Endothelial cell of umbilical vein (primary cell): ENCODE measurements at regions not wholly inside any gene's neighbourhood (a gene's known extent, or its start where the extent isn't known, plus 50 kb on each side); places are given as distances from the start of the nearest gene placed in this dataset.

ENCODE experiments used
- BruUV-seq: library from RNA; stranded (reverse); fragments of 400-500 nt; replicated peaks from 2 replicates; lab custom pipeline; 2021; lab: Mats Ljungman, UMichigan
- CTCF ChIA-PET: fragments of 300-600, 350-600 bp; sonication (Branson Sonifier 250); formaldehyde crosslinking; loops from one replicate; lab custom pipeline; 2021; ENCODE audit warnings: antibody characterized with exemption, inconsistent platforms; lab: Charles Lee
- POLR2A ChIA-PET: fragments of 300-600, 350-600 bp; sonication (Branson Sonifier 250); formaldehyde crosslinking; loops from one replicate; lab custom pipeline; 2021; ENCODE audit warnings: antibody characterized with exemption, inconsistent platforms; lab: Charles Lee
- DNase-seq: peaks from one replicate; pipeline ENCODE4 v3.0.0-alpha.2; 2011; ENCODE audit warnings: low read depth, low spot score
- FAIRE-seq: peaks from 2 replicates; lab custom pipeline; 2011; peaks lifted over from hg19 to GRCh38; lab: Jason Lieb, UNC
- H2AFZ ChIP-seq: 2 replicates; pipeline ENCODE4 v1.6.0; 2012; ENCODE audit warnings: low read depth, low read length, control low read depth, inconsistent platforms
- H3K27ac ChIP-seq: 2 replicates; pipeline ENCODE4 v1.5.1; 2011; ENCODE audit warnings: low read depth, mild to moderate bottlenecking, control low read depth, low read length, moderate library complexity; ENCODE audit not compliant: insufficient read depth
- H3K27me3 ChIP-seq, 2 experiments: 2 replicates each; pipeline versions ENCODE4 v1.6.0 to v1.6.1; 2011; ENCODE audit warnings: low read length in 2 of 2, mixed read lengths in 1 of 2; ENCODE audit not compliant: control insufficient read depth in 2 of 2, insufficient read depth in 2 of 2
- H3K36me3 ChIP-seq, 2 experiments: 2 replicates in 1 of 2; 3 replicates in 1 of 2; pipeline ENCODE4 v1.5.1; 2011; ENCODE audit warnings: low read length in 2 of 2, mild to moderate bottlenecking in 1 of 2, moderate library complexity in 1 of 2; ENCODE audit not compliant: control insufficient read depth in 2 of 2, insufficient read depth in 2 of 2; ENCODE audit errors: extremely low read depth in 1 of 2
- H3K4me1 ChIP-seq: 3 replicates; pipeline ENCODE4 v1.5.1; 2011; ENCODE audit warnings: mild to moderate bottlenecking, low read length; ENCODE audit not compliant: control insufficient read depth, insufficient read depth; ENCODE audit errors: extremely low read depth
- H3K4me2 ChIP-seq: 2 replicates; pipeline ENCODE4 v1.6.1; 2011; ENCODE audit warnings: low read length, control low read depth, mixed read lengths; ENCODE audit not compliant: insufficient read depth
- H3K4me3 ChIP-seq, 3 experiments: fragments of 200-600 bp in 1 of 3; sonication (generic), shearing (Covaris generic) in 1 of 3; replicated peaks in 1 of 3; 2 replicates each; pipeline ENCODE4 v1.5.1; 2011 to 2016; ENCODE audit warnings: control low read depth in 3 of 3, low read length in 3 of 3, mild to moderate bottlenecking in 2 of 3, inconsistent platforms in 1 of 3, low read depth in 1 of 3, moderate library complexity in 1 of 3; ENCODE audit not compliant: insufficient read depth in 1 of 3
- H3K79me2 ChIP-seq: 2 replicates; pipeline ENCODE4 v1.6.0; 2012; ENCODE audit warnings: low read length, inconsistent platforms; ENCODE audit not compliant: control insufficient read depth, insufficient read depth
- H3K9ac ChIP-seq: replicated peaks from 2 replicates; pipeline ENCODE3; 2011; ENCODE audit warnings: low read length, control low read depth; ENCODE audit not compliant: insufficient read depth; ENCODE audit errors: extremely low read depth
- H3K9me1 ChIP-seq: replicated peaks from 3 replicates; pipeline ENCODE4 v1.6.0; 2011; ENCODE audit warnings: mild to moderate bottlenecking, low read length; ENCODE audit not compliant: control insufficient read depth, insufficient read depth; ENCODE audit errors: extremely low read depth
- H3K9me3 ChIP-seq: replicated peaks from 2 replicates; pipeline ENCODE4 v1.5.1; 2012; ENCODE audit warnings: low read length, inconsistent platforms; ENCODE audit not compliant: control insufficient read depth, insufficient read depth
- H4K20me1 ChIP-seq: replicated peaks from 2 replicates; pipeline ENCODE3; 2011; ENCODE audit warnings: mild to moderate bottlenecking, low read length; ENCODE audit not compliant: control insufficient read depth, insufficient read depth; ENCODE audit errors: extremely low read depth
- CTCF ChIP-seq, 2 donors: IDR thresholded peaks; 1 replicate in 1 of 2; 2 replicates in 1 of 2; pipeline ENCODE4 v1.5.1; 2011; ENCODE audit warnings: low read length in 2 of 2, mild to moderate bottlenecking in 2 of 2, moderate library complexity in 2 of 2, control low read depth in 1 of 2, inconsistent platforms in 1 of 2, low read depth in 1 of 2; ENCODE audit not compliant: insufficient read depth in 1 of 2; ENCODE audit errors: extremely low read depth in 1 of 2
- EZH2 ChIP-seq: IDR thresholded peaks from 2 replicates; pipeline ENCODE4 v1.6.1; 2012; ENCODE audit warnings: borderline replicate concordance, low read depth, mild to moderate bottlenecking, moderate library complexity, low read length, inconsistent platforms; ENCODE audit not compliant: severe bottlenecking
- FOS ChIP-seq: IDR thresholded peaks from 2 replicates; pipeline ENCODE4 v1.6.1; 2011; ENCODE audit warnings: mild to moderate bottlenecking, low read length, moderate library complexity, borderline replicate concordance; ENCODE audit not compliant: insufficient read depth
- GATA2 ChIP-seq: IDR thresholded peaks from 2 replicates; pipeline ENCODE4 v1.7.0; 2011; ENCODE audit warnings: low read depth, mild to moderate bottlenecking, moderate library complexity, mixed read lengths, low read length; ENCODE audit not compliant: insufficient read length, insufficient read depth
- JUN ChIP-seq: IDR thresholded peaks from 2 replicates; pipeline ENCODE4 v1.6.1; 2011; ENCODE audit warnings: borderline replicate concordance, low read depth; ENCODE audit not compliant: insufficient read length, insufficient read depth
- MAX ChIP-seq: IDR thresholded peaks from 2 replicates; pipeline ENCODE4 v1.6.1; 2011; ENCODE audit not compliant: insufficient read depth, insufficient read length
- MYC ChIP-seq: IDR thresholded peaks from one replicate; pipeline ENCODE4 v1.6.1; 2011; ENCODE audit warnings: mild to moderate bottlenecking, low read depth, low read length
- POLR2A ChIP-seq: IDR thresholded peaks from 2 replicates; pipeline ENCODE4 v1.6.1; 2012; ENCODE audit warnings: low read depth, mild to moderate bottlenecking, control low read depth, low read length
- POLR2AphosphoS5 ChIP-seq: IDR thresholded peaks from 2 replicates; pipeline ENCODE4 v1.6.1; 2012; ENCODE audit warnings: low read depth, mild to moderate bottlenecking, control low read depth, low read length, moderate library complexity; ENCODE audit not compliant: insufficient read depth
- dilution Hi-C: fragments of 300-500 bp; cut with MboI; formaldehyde crosslinking; loops from one replicate; pipeline ENCODE4 v1.15.0; 2019; ENCODE audit warnings: low sequenced_read_pairs; ENCODE audit not compliant: extremely low pct_ligation_motif_present
- intact Hi-C: fragments of 100-400 bp; cut with micrococcal nuclease; formaldehyde crosslinking; loops from one replicate; pipeline ENCODE4 v1.10.0; 2022

- CTCF ChIA-PET = no interaction called here
These were observed 502.9 kb upstream of the ZEB2 start for GRCh38 chr2:145022666-145023333.

More at GRCh38 chr2:145022666-145023333, 502.9 kb upstream of the ZEB2 start:
- H3K9me3 ChIP-seq = no peaks in the 10 kb centered on the region
- TF ChIP-seq GATA2 = no peak
- TF ChIP-seq MAX = no peak
- no peak for TF ChIP-seq MYC
- no peak for TF ChIP-seq POLR2A
- TF ChIP-seq FOS = no peak
- TF ChIP-seq POLR2AphosphoS5 = no peak
- no peak for TF ChIP-seq CTCF (IDR thresholded peaks at IDR 0.05; ENCODE audit: extremely low read depth in 1 of 2, insufficient read depth in 1 of 2, low read depth in 1 of 2, low read length in 2 of 2)
- no peak for TF ChIP-seq EZH2
- TF ChIP-seq JUN = no peak
- no peaks in the 10 kb centered on the region for H3K4me1 ChIP-seq
- no peaks in the 10 kb centered on the region for H4K20me1 ChIP-seq
- BruUV-seq = no TSS peak
- FAIRE-seq (no peak), DNase-seq (no peak)
- H3K4me3 ChIP-seq = no peak overlapping the region
- no peak overlapping the region for H3K9ac ChIP-seq
- H3K4me2 ChIP-seq = no peak overlapping the region
- POLR2A ChIA-PET = no interaction called here
- intact Hi-C loops (no loop called here), dilution Hi-C loops (no loop called here)
- no peaks in the 10 kb centered on the region for H3K36me3 ChIP-seq
- H3K27ac ChIP-seq = no peak overlapping the region
- no peak overlapping the region for H2AFZ ChIP-seq
- no peaks in the 10 kb centered on the region for H3K27me3 ChIP-seq
- H3K79me2 ChIP-seq = no peaks in the 10 kb centered on the region
- H3K9me1 ChIP-seq = peaks cover 2% of the 10 kb centered on the region
